Glomerular visceral epithelial cell (primary cell): ENCODE measurements at regions not wholly inside any gene's neighbourhood (a gene's known extent, or its start where the extent isn't known, plus 50 kb on each side); places are given as distances from the start of the nearest gene placed in this dataset.
"Not testable (repeated sequence)": the region's sequence is repeated elsewhere in the genome, so short reads cannot be mapped to it uniquely, and the experiment has no call there.

ENCODE experiments used
- DNase-seq: peaks from one replicate; pipeline ENCODE4 v3.0.0-alpha.2; 2016; ENCODE audit errors: extremely low spot score

- DNase-seq = no peak
Observed at GRCh38 chr9:82116556-82116955, 128.0 kb downstream of the SPATA31D1 start.

- no peak for DNase-seq
Observed at GRCh38 chr9:82117026-82117811, 128.6 kb downstream of the SPATA31D1 start.

GRCh38 chr9:82122731-82123130, 134.2 kb downstream of the SPATA31D1 start:
- DNase-seq = no peak

GRCh38 chr9:82124090-82124489, 135.5 kb downstream of the SPATA31D1 start:
- DNase-seq = peak; percentile 29

GRCh38 chr9:82126256-82126655, 137.7 kb downstream of the SPATA31D1 start:
- DNase-seq = no peak

- no peak for DNase-seq
Observed at GRCh38 chr9:82127465-82127864, 138.9 kb downstream of the SPATA31D1 start.

- DNase-seq = no peak
Observed at GRCh38 chr9:82128011-82128696, 139.6 kb downstream of the SPATA31D1 start.

- DNase-seq = no peak
Observed at GRCh38 chr9:82129708-82130107, 141.1 kb downstream of the SPATA31D1 start.

- DNase-seq = no peak
Observed at GRCh38 chr9:82130331-82131042, 141.9 kb downstream of the SPATA31D1 start.

- DNase-seq = no peak
Observed at GRCh38 chr9:82131072-82131471, 142.5 kb downstream of the SPATA31D1 start.

GRCh38 chr9:82132024-82132423, 143.5 kb downstream of the SPATA31D1 start:
- no peak for DNase-seq

- DNase-seq = no peak
Observed at GRCh38 chr9:82134010-82134409, 145.4 kb downstream of the SPATA31D1 start.

- no peak for DNase-seq
Observed at GRCh38 chr9:82135106-82135505, 146.5 kb downstream of the SPATA31D1 start.

- DNase-seq = not testable (repeated sequence)
Observed at GRCh38 chr9:82138081-82138480, 149.5 kb downstream of the SPATA31D1 start.

GRCh38 chr9:82140471-82140870, 151.9 kb downstream of the SPATA31D1 start:
- DNase-seq = no peak

- DNase-seq = no peak
Observed at GRCh38 chr9:82144803-82145202, 156.2 kb downstream of the SPATA31D1 start.

- no peak for DNase-seq
Observed at GRCh38 chr9:82146677-82147076, 158.1 kb downstream of the SPATA31D1 start.

GRCh38 chr9:82147798-82148425, 159.3 kb downstream of the SPATA31D1 start:
- no peak for DNase-seq

- no peak for DNase-seq
Observed at GRCh38 chr9:82148426-82148810, 159.8 kb downstream of the SPATA31D1 start.

- no peak for DNase-seq
Observed at GRCh38 chr9:82148901-82149461, 160.4 kb downstream of the SPATA31D1 start.

- DNase-seq = no peak
Observed at GRCh38 chr9:82149501-82149946, 161.0 kb downstream of the SPATA31D1 start.

- peak; percentile 12 for DNase-seq
Observed at GRCh38 chr9:82152181-82152580, 163.6 kb downstream of the SPATA31D1 start.
